ENCODE measurements at regions not wholly inside any gene's neighbourhood (a gene's known extent, or its start where the extent isn't known, plus 50 kb on each side); places are given as distances from the start of the nearest gene placed in this dataset.

- DNase-seq (ENCODE audit: low read depth), result no peak
- no peak overlapping the region for H3K4me3 ChIP-seq (ENCODE audit: control insufficient read depth, low read depth, low read length)
- TF ChIP-seq, protein P1, sequence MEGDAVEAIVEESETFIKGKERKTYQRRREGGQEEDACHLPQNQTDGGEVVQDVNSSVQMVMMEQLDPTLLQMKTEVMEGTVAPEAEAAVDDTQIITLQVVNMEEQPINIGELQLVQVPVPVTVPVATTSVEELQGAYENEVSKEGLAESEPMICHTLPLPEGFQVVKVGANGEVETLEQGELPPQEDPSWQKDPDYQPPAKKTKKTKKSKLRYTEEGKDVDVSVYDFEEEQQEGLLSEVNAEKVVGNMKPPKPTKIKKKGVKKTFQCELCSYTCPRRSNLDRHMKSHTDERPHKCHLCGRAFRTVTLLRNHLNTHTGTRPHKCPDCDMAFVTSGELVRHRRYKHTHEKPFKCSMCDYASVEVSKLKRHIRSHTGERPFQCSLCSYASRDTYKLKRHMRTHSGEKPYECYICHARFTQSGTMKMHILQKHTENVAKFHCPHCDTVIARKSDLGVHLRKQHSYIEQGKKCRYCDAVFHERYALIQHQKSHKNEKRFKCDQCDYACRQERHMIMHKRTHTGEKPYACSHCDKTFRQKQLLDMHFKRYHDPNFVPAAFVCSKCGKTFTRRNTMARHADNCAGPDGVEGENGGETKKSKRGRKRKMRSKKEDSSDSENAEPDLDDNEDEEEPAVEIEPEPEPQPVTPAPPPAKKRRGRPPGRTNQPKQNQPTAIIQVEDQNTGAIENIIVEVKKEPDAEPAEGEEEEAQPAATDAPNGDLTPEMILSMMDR (IDR thresholded peaks at IDR 0.05; ENCODE audit: control insufficient read depth, insufficient read depth, low read depth, low read length, missing control alignments), result no peak
These were observed 134.8 kb upstream of the TTC14 start for GRCh38 chr3:180467177-180467576.

- no peak overlapping the region for H3K4me3 ChIP-seq (ENCODE audit: control insufficient read depth, low read depth, low read length)
- DNase-seq (ENCODE audit: low read depth), result no peak
- TF ChIP-seq, protein P1 (IDR thresholded peaks at IDR 0.05; ENCODE audit: control insufficient read depth, insufficient read depth, low read depth, low read length, missing control alignments), result no peak
These were observed 132.8 kb upstream of the TTC14 start for GRCh38 chr3:180469149-180469548.

GRCh38 chr3:180478695-180479094 lies 123.3 kb upstream of the TTC14 start:
- no peak overlapping the region for H3K4me3 ChIP-seq (ENCODE audit: control insufficient read depth, low read depth, low read length)
- TF ChIP-seq, protein P1 (IDR thresholded peaks at IDR 0.05; ENCODE audit: control insufficient read depth, insufficient read depth, low read depth, low read length, missing control alignments), result no peak
- DNase-seq (ENCODE audit: low read depth), result no peak

GRCh38 chr3:180492047-180492446 lies 109.9 kb upstream of the TTC14 start:
- no peak for DNase-seq (ENCODE audit: low read depth)
- TF ChIP-seq, protein P1 (IDR thresholded peaks at IDR 0.05; ENCODE audit: control insufficient read depth, insufficient read depth, low read depth, low read length, missing control alignments), result no peak
- H3K4me3 ChIP-seq (ENCODE audit: control insufficient read depth, low read depth, low read length), result no peak overlapping the region

DNA sequence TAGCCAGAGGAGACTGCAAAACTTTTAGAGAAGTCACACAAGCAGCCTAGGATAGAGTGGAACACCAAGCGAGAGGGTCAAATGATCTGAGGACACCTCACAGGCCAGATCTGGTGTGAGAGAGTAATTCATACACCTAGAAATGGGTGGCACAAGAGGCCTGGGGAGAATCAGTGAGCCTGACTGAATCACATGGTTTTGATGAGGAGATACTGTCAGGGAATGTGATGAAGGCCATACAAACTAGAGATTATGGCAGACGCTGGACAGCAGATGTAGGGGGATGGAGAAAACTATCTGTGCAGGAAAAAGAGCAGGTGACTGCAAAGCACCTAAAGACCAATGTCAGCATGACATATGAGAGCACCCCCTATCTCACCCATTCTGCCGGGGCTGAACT lies 105.0 kb upstream of the TTC14 start:
- H3K4me3 ChIP-seq (ENCODE audit: control insufficient read depth, low read depth, low read length), result no peak overlapping the region
- TF ChIP-seq, protein P1 (IDR thresholded peaks at IDR 0.05; ENCODE audit: control insufficient read depth, insufficient read depth, low read depth, low read length, missing control alignments), result no peak
- no peak for DNase-seq (ENCODE audit: low read depth)

- H3K4me3 ChIP-seq (ENCODE audit: control insufficient read depth, low read depth, low read length), result no peak overlapping the region
- DNase-seq (ENCODE audit: low read depth), result no peak
- TF ChIP-seq, protein P1 (IDR thresholded peaks at IDR 0.05; ENCODE audit: control insufficient read depth, insufficient read depth, low read depth, low read length, missing control alignments), result no peak
These were observed 85.6 kb upstream of the TTC14 start for GRCh38 chr3:180516368-180516767.

- no peak overlapping the region for H3K4me3 ChIP-seq (ENCODE audit: control insufficient read depth, low read depth, low read length)
- TF ChIP-seq, protein P1 (IDR thresholded peaks at IDR 0.05; ENCODE audit: control insufficient read depth, insufficient read depth, low read depth, low read length, missing control alignments), result no peak
- DNase-seq (ENCODE audit: low read depth), result no peak
These were observed 78.9 kb upstream of the TTC14 start for GRCh38 chr3:180523040-180523439.
